HepG2 (cell line): ENCODE measurements at regions not wholly inside any gene's neighbourhood (a gene's known extent, or its start where the extent isn't known, plus 50 kb on each side); places are given as distances from the start of the nearest gene placed in this dataset.

Experiments
- ATAC-seq: fragments of 200-7000 bp; cut with Tn5 transposase; 3 replicates; pipeline ENCODE4 v1.9.1; 2020; ENCODE audit warnings: mild to moderate bottlenecking, moderate library complexity
- BruUV-seq: library from RNA; stranded (reverse); fragments of 400-500 nt; replicated peaks from 2 replicates; lab custom pipeline; 2021; lab: Mats Ljungman, UMichigan
- CTCF ChIA-PET: fragments of 300-600 bp; formaldehyde crosslinking; extraction: SDS; loops from one replicate; lab custom pipeline; 2021; ENCODE audit warnings: low total read pairs, inconsistent platforms, low intra/inter-chr PET ratio; lab: Yijun Ruan, JAX
- POLR2A ChIA-PET: fragments of 350-600 bp; sonication (Branson Sonifier 250); formaldehyde crosslinking; loops from one replicate; lab custom pipeline; 2020; ENCODE audit warnings: antibody characterized with exemption, inconsistent platforms; lab: Yijun Ruan, JAX
- DNase-seq: peaks from one replicate; pipeline ENCODE4 v3.0.0-alpha.2; 2015; ENCODE audit warnings: low spot score
- FAIRE-seq: peaks from 3 replicates; lab custom pipeline; 2011; peaks lifted over from hg19 to GRCh38; lab: Jason Lieb, UNC
- H2AFZ ChIP-seq: one replicate; pipeline ENCODE4 v1.6.1; 2011; ENCODE audit warnings: low read length, inconsistent platforms
- H3K27ac ChIP-seq: fragments of 300-600 bp; 3 replicates; pipeline ENCODE4 v1.8.0; 2011; ENCODE audit warnings: mixed run types, mild to moderate bottlenecking, mixed read lengths, low read length, inconsistent platforms; ENCODE audit not compliant: insufficient read depth; ENCODE audit errors: extremely low read length
- H3K27me3 ChIP-seq, 2 experiments: fragments of 200-600 bp in 1 of 2; 2 replicates in 1 of 2; 3 replicates in 1 of 2; pipeline versions ENCODE4 v1.6.0 to v1.8.0; 2011; ENCODE audit warnings: low read length in 2 of 2, mild to moderate bottlenecking in 2 of 2, moderate library complexity in 2 of 2, inconsistent platforms in 1 of 2; ENCODE audit not compliant: insufficient read depth in 2 of 2, control insufficient read depth in 1 of 2
- H3K36me3 ChIP-seq, 2 experiments: fragments of 200-600 bp in 1 of 2; replicated peaks in 1 of 2; 2 replicates in 1 of 2; 3 replicates in 1 of 2; pipeline versions ENCODE4 v1.5.1 to v1.8.0; 2011; ENCODE audit warnings: low read length in 2 of 2, inconsistent platforms in 1 of 2; ENCODE audit not compliant: insufficient read depth in 2 of 2, control insufficient read depth in 1 of 2
- H3K4me1 ChIP-seq: 2 replicates; pipeline ENCODE4 v1.5.1; 2012; ENCODE audit warnings: low read length, inconsistent platforms; ENCODE audit not compliant: insufficient read depth
- H3K4me2 ChIP-seq: 2 replicates; pipeline ENCODE4 v1.6.0; 2011; ENCODE audit warnings: low read depth, low read length, inconsistent platforms
- H3K4me3 ChIP-seq, 3 experiments: fragments of 200-600 bp in 1 of 3; sonication (generic), shearing (Covaris generic) in 1 of 3; replicated peaks in 1 of 3; 2 replicates each; pipeline ENCODE4 v1.5.1; 2011 to 2016; ENCODE audit warnings: low read length in 3 of 3, inconsistent platforms in 2 of 3, low read depth in 2 of 3, mild to moderate bottlenecking in 2 of 3, control low read depth in 1 of 3, mixed read lengths in 1 of 3; ENCODE audit not compliant: insufficient read depth in 1 of 3
- H3K79me2 ChIP-seq: one replicate; pipeline ENCODE4 v1.6.1; 2011; ENCODE audit warnings: low read length, inconsistent platforms; ENCODE audit not compliant: insufficient read depth
- H3K9ac ChIP-seq: 2 replicates; pipeline ENCODE4 v1.6.0; 2011; ENCODE audit warnings: mild to moderate bottlenecking, low read depth, low read length, inconsistent platforms; ENCODE audit not compliant: insufficient read depth
- H3K9me3 ChIP-seq: 2 replicates; pipeline ENCODE4 v1.5.1; 2012; ENCODE audit warnings: mild to moderate bottlenecking, low read length
- H4K20me1 ChIP-seq: 2 replicates; pipeline ENCODE4 v1.6.0; 2011; ENCODE audit warnings: inconsistent platforms, mild to moderate bottlenecking, low read length, moderate library complexity; ENCODE audit not compliant: insufficient read depth
- FOXA1 ChIP-seq, 2 experiments: fragments of 450-650 bp in 1 of 2; sonication (generic) in 1 of 2; formaldehyde crosslinking in 1 of 2; IDR thresholded peaks; 2 replicates each; pipeline versions ENCODE4 v1.4.0 to v1.6.1; 2016 to 2020; ENCODE audit warnings: missing genetic modification reagents in 1 of 2
- HNRNPUL1 ChIP-seq: fragments of 200-400 bp; formaldehyde crosslinking; IDR thresholded peaks from 2 replicates; pipeline ENCODE4 v1.6.1; 2017; ENCODE audit warnings: low read depth, mild to moderate bottlenecking, low read length, moderate library complexity
- IKZF4 ChIP-seq: sonication (generic); formaldehyde crosslinking; IDR thresholded peaks from 2 replicates; pipeline ENCODE4 v1.5.1; 2020; ENCODE audit warnings: borderline replicate concordance, mild to moderate bottlenecking, low read depth, missing genetic modification reagents; ENCODE audit errors: not compliant biosample characterization
- IKZF5 ChIP-seq: IDR thresholded peaks from 2 replicates; pipeline ENCODE4 v1.6.1; 2018; ENCODE audit warnings: missing genetic modification reagents, mild to moderate bottlenecking, missing compliant biosample characterization
- LBX2 ChIP-seq: sonication (generic); formaldehyde crosslinking; IDR thresholded peaks from 2 replicates; pipeline ENCODE4 v1.5.0; 2020; ENCODE audit warnings: missing genetic modification reagents, mild to moderate bottlenecking, borderline replicate concordance
- MXI1 ChIP-seq: IDR thresholded peaks from 3 replicates; pipeline ENCODE4 v1.6.1; 2012; ENCODE audit warnings: low read depth, low read length, inconsistent platforms, borderline replicate concordance
- NFE2L2 ChIP-seq: fragments of 150-350 bp; IDR thresholded peaks from 2 replicates; pipeline ENCODE4 v1.6.1; 2014; ENCODE audit warnings: low read length
- SALL2 ChIP-seq: sonication (generic); formaldehyde crosslinking; IDR thresholded peaks from 2 replicates; pipeline ENCODE4 v1.8.1; 2023; ENCODE audit warnings: mild to moderate bottlenecking, missing genetic modification reagents, inconsistent platforms
- TAF15 ChIP-seq: fragments of 200-400 bp; formaldehyde crosslinking; IDR thresholded peaks from one replicate; pipeline ENCODE4 v1.6.1; 2018; ENCODE audit warnings: mild to moderate bottlenecking, low read depth, low read length; ENCODE audit not compliant: poor library complexity, severe bottlenecking
- ZC3H4 ChIP-seq: sonication (generic); formaldehyde crosslinking; IDR thresholded peaks from 2 replicates; pipeline ENCODE4 v1.4.0; 2020; ENCODE audit warnings: missing genetic modification reagents, borderline replicate concordance
- ZNF251 ChIP-seq: sonication (generic); formaldehyde crosslinking; IDR thresholded peaks from 2 replicates; pipeline ENCODE4 v1.9.0; 2021; ENCODE audit warnings: mild to moderate bottlenecking, missing genetic modification reagents
- ZNF34 ChIP-seq: sonication (generic); formaldehyde crosslinking; IDR thresholded peaks from 2 replicates; pipeline ENCODE4 v1.4.0; 2020; ENCODE audit warnings: mild to moderate bottlenecking, missing genetic modification reagents, borderline replicate concordance
- ZNF562 ChIP-seq: sonication (generic); formaldehyde crosslinking; IDR thresholded peaks from 2 replicates; pipeline ENCODE4 v1.8.0; 2022; ENCODE audit warnings: missing genetic modification reagents, borderline replicate concordance
- ZNF747 ChIP-seq: sonication (generic); formaldehyde crosslinking; IDR thresholded peaks from 2 replicates; pipeline ENCODE4 v1.8.1; 2023; ENCODE audit warnings: missing genetic modification reagents, mild to moderate bottlenecking, borderline replicate concordance
- WGBS: methylation state at CpG from one replicate; pipeline ENCODE4 v1.1.6; 2017; ENCODE audit warnings: low lambda C conversion rate; 5-methylcytosine and 5-hydroxymethylcytosine counted together
- in situ Hi-C: cut with HindIII; loops from 2 replicates; pipeline ENCODE4 v1.10.0; 2017; ENCODE audit warnings: low pct_unique_long_range_greater_than_20kb; ENCODE audit not compliant: extremely low pct_ligation_motif_present
- intact Hi-C: fragments of 100-400 bp; cut with micrococcal nuclease; formaldehyde crosslinking; loops from one replicate; pipeline ENCODE4 v1.10.0; 2022; ENCODE audit not compliant: unreplicated experiment
- TF ChIP-seq, protein P1 (sequence below): sonication (generic); formaldehyde crosslinking; IDR thresholded peaks from 2 replicates; pipeline ENCODE4 v1.5.1; 2020; ENCODE audit warnings: missing genetic modification reagents, mild to moderate bottlenecking, borderline replicate concordance

DNA sequence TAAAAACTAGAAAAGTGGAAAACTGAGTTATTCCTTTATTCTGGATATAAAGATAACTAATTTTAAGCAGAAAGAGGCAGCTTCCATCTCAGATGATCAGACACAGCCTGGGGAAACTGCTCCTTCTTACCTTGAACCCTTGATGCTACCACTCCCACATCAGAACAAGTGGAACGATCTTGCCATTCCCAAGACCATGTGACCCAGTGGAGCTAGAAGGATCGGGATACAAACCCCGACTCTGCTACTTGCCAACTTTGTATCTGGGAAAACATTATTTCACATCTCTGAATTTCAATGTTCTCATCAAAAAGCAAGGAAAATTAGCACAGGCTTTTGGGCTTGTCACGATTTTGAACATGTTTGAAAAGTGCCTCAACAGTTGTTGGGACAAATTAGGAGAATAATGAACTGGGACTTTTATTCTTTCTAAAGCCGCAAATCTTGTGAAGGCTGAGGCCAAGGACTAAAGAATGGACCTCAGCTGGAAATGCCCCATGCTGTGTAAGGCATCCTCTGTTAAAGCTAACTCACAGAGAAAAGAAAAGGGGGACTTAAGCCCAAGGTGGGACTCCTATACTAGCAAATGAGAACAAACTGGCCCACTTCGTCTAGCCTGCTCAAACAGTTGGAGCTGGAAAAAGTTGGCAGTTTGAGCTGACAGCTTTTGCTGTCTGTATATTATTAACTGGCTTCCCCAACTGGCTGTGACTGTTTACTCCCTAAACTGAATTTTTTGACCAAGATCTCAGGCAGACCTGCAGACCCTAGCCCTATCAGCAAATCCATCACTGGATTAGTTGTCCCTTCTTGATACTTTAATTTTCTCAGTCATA lies 552.3 kb downstream of the EFNA5 start:
- Histone ChIP-seq H2AFZ (no peak overlapping the region), H4K20me1 (no peaks in the 10 kb centered on the region), H3K27ac (no peak overlapping the region), H3K4me1 (no peaks in the 10 kb centered on the region), H3K4me3 (no peak overlapping the region), H3K4me2 (no peak overlapping the region), H3K9me3 (no peaks in the 10 kb centered on the region), H3K27me3 (no peaks in the 10 kb centered on the region), H3K79me2 (no peaks in the 10 kb centered on the region)
- in situ Hi-C loops, result no loop called here
- ChIA-PET CTCF (no interaction called here), POLR2A (no interaction called here)
- no peak for FAIRE-seq
- 7% methylated on average over 6 of the region's 6 CpGs for WGBS
- DNase-seq, result no peak
- BruUV-seq, result no TSS peak
- no peak for ATAC-seq
- TF ChIP-seq ZNF562 (CRISPR knock-in tag) (no peak), ZNF747 (CRISPR knock-in tag) (no peak), MXI1 (no peak), LBX2 (no peak), TAF15 (no peak), IKZF4 (CRISPR knock-in tag) (no peak), HNRNPUL1 (no peak), SALL2 (CRISPR knock-in tag) (no peak), ZC3H4 (no peak), NFE2L2 (no peak), FOXA1 (IDR thresholded peaks at IDR 0.05) (no peak), FOXA1 (CRISPR knock-in tag; IDR thresholded peaks at IDR 0.05) (no peak), IKZF5 (CRISPR knock-in tag) (no peak), ZNF251 (CRISPR knock-in tag) (no peak), ZNF34 (CRISPR knock-in tag) (no peak)
- TF ChIP-seq, protein P1, sequence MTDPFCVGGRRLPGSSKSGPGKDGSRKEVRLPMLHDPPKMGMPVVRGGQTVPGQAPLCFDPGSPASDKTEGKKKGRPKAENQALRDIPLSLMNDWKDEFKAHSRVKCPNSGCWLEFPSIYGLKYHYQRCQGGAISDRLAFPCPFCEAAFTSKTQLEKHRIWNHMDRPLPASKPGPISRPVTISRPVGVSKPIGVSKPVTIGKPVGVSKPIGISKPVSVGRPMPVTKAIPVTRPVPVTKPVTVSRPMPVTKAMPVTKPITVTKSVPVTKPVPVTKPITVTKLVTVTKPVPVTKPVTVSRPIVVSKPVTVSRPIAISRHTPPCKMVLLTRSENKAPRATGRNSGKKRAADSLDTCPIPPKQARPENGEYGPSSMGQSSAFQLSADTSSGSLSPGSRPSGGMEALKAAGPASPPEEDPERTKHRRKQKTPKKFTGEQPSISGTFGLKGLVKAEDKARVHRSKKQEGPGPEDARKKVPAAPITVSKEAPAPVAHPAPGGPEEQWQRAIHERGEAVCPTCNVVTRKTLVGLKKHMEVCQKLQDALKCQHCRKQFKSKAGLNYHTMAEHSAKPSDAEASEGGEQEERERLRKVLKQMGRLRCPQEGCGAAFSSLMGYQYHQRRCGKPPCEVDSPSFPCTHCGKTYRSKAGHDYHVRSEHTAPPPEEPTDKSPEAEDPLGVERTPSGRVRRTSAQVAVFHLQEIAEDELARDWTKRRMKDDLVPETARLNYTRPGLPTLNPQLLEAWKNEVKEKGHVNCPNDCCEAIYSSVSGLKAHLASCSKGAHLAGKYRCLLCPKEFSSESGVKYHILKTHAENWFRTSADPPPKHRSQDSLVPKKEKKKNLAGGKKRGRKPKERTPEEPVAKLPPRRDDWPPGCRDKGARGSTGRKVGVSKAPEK, result no peak
- TF ChIP-seq, all 625 proteins: peak for 0
- intact Hi-C loops, result no loop called here
- Histone ChIP-seq H3K36me3 (no peaks in the 10 kb centered on the region), H3K9ac (no peak overlapping the region)
